ENCODE measurements at regions not wholly inside any gene's neighbourhood (a gene's known extent, or its start where the extent isn't known, plus 50 kb on each side); places are given as distances from the start of the nearest gene placed in this dataset.
"Not testable (repeated sequence)": the region's sequence is repeated elsewhere in the genome, so short reads cannot be mapped to it uniquely, and the experiment has no call there.

DNA sequence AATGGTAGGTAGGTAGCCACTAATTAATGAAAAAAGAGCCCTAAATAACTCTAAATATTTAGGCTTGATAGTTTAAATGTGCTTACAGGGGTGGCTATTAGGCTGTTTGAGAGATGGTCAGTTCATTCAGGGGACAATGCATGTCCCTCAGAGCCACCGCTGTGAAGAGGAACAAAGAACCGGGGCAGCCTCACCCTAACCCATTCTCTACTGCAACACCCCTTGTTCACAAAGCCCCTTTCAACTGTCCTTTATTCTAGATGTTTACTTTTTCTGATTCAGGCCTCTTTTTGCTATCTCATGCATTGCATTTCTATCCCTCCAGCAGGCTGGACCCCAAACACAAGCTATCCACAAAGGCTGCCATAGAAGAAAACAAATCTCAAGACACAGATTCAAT is 906.7 kb downstream of the NR2F1-AS1 start:
- TF ChIP-seq, protein P1, sequence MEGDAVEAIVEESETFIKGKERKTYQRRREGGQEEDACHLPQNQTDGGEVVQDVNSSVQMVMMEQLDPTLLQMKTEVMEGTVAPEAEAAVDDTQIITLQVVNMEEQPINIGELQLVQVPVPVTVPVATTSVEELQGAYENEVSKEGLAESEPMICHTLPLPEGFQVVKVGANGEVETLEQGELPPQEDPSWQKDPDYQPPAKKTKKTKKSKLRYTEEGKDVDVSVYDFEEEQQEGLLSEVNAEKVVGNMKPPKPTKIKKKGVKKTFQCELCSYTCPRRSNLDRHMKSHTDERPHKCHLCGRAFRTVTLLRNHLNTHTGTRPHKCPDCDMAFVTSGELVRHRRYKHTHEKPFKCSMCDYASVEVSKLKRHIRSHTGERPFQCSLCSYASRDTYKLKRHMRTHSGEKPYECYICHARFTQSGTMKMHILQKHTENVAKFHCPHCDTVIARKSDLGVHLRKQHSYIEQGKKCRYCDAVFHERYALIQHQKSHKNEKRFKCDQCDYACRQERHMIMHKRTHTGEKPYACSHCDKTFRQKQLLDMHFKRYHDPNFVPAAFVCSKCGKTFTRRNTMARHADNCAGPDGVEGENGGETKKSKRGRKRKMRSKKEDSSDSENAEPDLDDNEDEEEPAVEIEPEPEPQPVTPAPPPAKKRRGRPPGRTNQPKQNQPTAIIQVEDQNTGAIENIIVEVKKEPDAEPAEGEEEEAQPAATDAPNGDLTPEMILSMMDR (IDR thresholded peaks at IDR 0.05), result no peak

DNA sequence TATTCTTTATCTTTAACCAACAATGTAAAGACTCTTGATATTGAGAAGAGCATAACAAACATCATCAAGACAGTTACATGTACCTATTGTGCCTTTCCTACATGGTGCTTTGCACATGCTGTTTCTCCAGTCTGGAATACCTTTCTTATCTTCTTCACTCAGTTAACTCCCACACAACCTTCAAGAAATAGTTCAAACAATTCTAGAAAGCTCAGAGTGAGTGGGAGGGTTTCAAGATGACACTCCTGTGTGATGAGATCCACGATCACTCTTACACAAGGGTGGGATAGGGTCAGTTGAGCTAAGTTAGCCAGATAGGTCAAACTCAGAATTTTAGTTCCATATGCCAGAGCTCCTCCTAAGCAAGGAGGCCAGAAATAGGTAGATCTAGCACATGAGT is 915.5 kb downstream of the NR2F1-AS1 start:
- TF ChIP-seq, protein P1 (IDR thresholded peaks at IDR 0.05), result no peak
- H3K9me3 ChIP-seq, result no peaks in the 10 kb centered on the region
- DNase-seq, result no peak
- intact Hi-C loops (cut with DNase I; ENCODE audit: low total_unique reads), result no loop called here
- no peak overlapping the region for H3K4me3 ChIP-seq
- H3K27me3 ChIP-seq, result no peaks in the 10 kb centered on the region
- H3K36me3 ChIP-seq, result no peaks in the 10 kb centered on the region
- H3K4me1 ChIP-seq, result peaks cover 0 to 13% (median 0%) of the 10 kb centered on the region in 4 donors
- no peak overlapping the region for H3K27ac ChIP-seq

More for the DNA sequence above, 906.7 kb downstream of the NR2F1-AS1 start:
- H3K36me3 ChIP-seq, result no peaks in the 10 kb centered on the region
- DNase-seq, result no peak
- intact Hi-C loops (cut with DNase I; ENCODE audit: low total_unique reads), result no loop called here
- H3K9me3 ChIP-seq, result no peaks in the 10 kb centered on the region
- peaks cover 0 to under 1% (median 0%) of the 10 kb centered on the region in 4 donors for H3K4me1 ChIP-seq
- H3K4me3 ChIP-seq, result no peak overlapping the region
- no peak overlapping the region for H3K27ac ChIP-seq
- no peaks in the 10 kb centered on the region for H3K27me3 ChIP-seq

- no peak overlapping the region for H3K27ac ChIP-seq
- H3K27me3 ChIP-seq, result no peaks in the 10 kb centered on the region
- no peaks in the 10 kb centered on the region for H3K4me1 ChIP-seq
- H3K9me3 ChIP-seq, result no peaks in the 10 kb centered on the region
- intact Hi-C loops (cut with DNase I; ENCODE audit: low total_unique reads), result no loop called here
- TF ChIP-seq, protein P1 (IDR thresholded peaks at IDR 0.05), result no peak
- no peak overlapping the region for H3K4me3 ChIP-seq
- DNase-seq, result no peak
- H3K36me3 ChIP-seq, result no peaks in the 10 kb centered on the region
These were observed 918.3 kb downstream of the NR2F1-AS1 start for GRCh38 chr5:92662741-92663140.

DNA sequence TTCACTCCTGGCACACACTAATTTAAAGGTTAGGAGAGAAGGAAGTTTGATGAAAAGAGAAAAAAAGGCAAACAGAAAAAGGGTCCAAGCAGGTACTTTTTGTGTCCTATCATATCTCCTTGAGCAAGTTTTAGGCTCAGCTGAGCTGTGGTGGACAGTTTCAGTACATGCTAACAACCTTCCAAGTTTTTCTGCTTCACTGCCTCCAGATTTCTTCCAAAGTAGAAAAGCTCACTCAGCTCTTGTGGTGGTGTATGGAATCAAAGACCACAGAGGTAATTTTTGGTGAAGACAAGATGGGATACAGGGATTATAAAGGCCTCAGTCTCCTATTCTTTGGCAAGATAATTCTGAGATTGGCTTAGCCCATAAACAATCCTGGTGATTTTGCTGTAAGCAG is 921.8 kb downstream of the NR2F1-AS1 start:
- Histone ChIP-seq H3K27ac (no peak overlapping the region), H3K9me3 (no peaks in the 10 kb centered on the region), H3K4me3 (no peak overlapping the region), H3K27me3 (no peaks in the 10 kb centered on the region), H3K36me3 (no peaks in the 10 kb centered on the region), H3K4me1 (no peaks in the 10 kb centered on the region)
- TF ChIP-seq, protein P1 (IDR thresholded peaks at IDR 0.05), result no peak
- no peak for DNase-seq
- intact Hi-C loops (cut with DNase I; ENCODE audit: low total_unique reads), result no loop called here

GRCh38 chr5:92654601-92655000 is 926.4 kb downstream of the NR2F1-AS1 start:
- H3K4me3 ChIP-seq; H3K27ac ChIP-seq; H3K9me3 ChIP-seq; H3K4me1 ChIP-seq; H3K36me3 ChIP-seq; intact Hi-C loops (cut with DNase I; ENCODE audit: low total_unique reads); H3K27me3 ChIP-seq; DNase-seq: not testable (repeated sequence)

GRCh38 chr5:92653730-92654461 is 927.1 kb downstream of the NR2F1-AS1 start:
- H3K4me1 ChIP-seq, result no peaks in the 10 kb centered on the region
- H3K27ac ChIP-seq, result no peak overlapping the region
- no peak overlapping the region for H3K4me3 ChIP-seq
- intact Hi-C loops (cut with DNase I; ENCODE audit: low total_unique reads), result no loop called here
- no peaks in the 10 kb centered on the region for H3K9me3 ChIP-seq
- H3K36me3 ChIP-seq, result no peaks in the 10 kb centered on the region
- DNase-seq, result no peak
- TF ChIP-seq, protein P1 (IDR thresholded peaks at IDR 0.05), result no peak
- H3K27me3 ChIP-seq, result no peaks in the 10 kb centered on the region

Measured in tibial artery (tissue), 4 donors.